Left lung (tissue), 4 donors: ENCODE measurements at regions not wholly inside any gene's neighbourhood (a gene's known extent, or its start where the extent isn't known, plus 50 kb on each side); places are given as distances from the start of the nearest gene placed in this dataset.

Experiments used
- ATAC-seq: fragments of 200-7000 bp; cut with Tn5 transposase; one replicate; pipeline ENCODE4 v1.9.1; 2020; ENCODE audit warnings: moderate library complexity
- DNase-seq, 4 donors: peaks; one replicate each; pipeline ENCODE4 v3.0.0-alpha.2; 2013 to 2020
- H3K27ac ChIP-seq, 2 donors: fragments of 200-600 bp; sonication (generic) in 1 of 2; one replicate each; pipeline versions ENCODE4 v1.5.0 to v1.8.0; 2020 to 2021
- H3K27me3 ChIP-seq, 2 donors: fragments of 200-600 bp; sonication (generic) in 1 of 2; one replicate each; pipeline versions ENCODE4 v1.5.0 to v1.8.0; 2020 to 2021
- H3K36me3 ChIP-seq, 2 donors: fragments of 200-600 bp; sonication (generic) in 1 of 2; one replicate each; pipeline versions ENCODE4 v1.5.0 to v1.8.0; 2020 to 2021
- H3K4me1 ChIP-seq, 2 donors: fragments of 200-600 bp; one replicate each; pipeline ENCODE4 v1.8.0; 2021
- H3K4me3 ChIP-seq, 2 donors: fragments of 200-600 bp; sonication (generic) in 1 of 2; one replicate each; pipeline versions ENCODE4 v1.5.0 to v1.8.0; 2020 to 2021; ENCODE audit warnings: mild to moderate bottlenecking in 1 of 2
- H3K9me3 ChIP-seq, 2 donors: fragments of 200-600 bp; sonication (generic) in 1 of 2; one replicate each; pipeline versions ENCODE4 v1.5.0 to v1.8.0; 2020 to 2021
- CTCF ChIP-seq, 2 donors: fragments of 200-600 bp; sonication (generic) in 1 of 2; IDR thresholded peaks; one replicate each; pipeline versions ENCODE4 v1.5.0 to v1.8.0; 2021; ENCODE audit warnings: antibody characterized with exemption in 2 of 2
- intact Hi-C, 2 donors: fragments of 100-400 bp; cut with DNase I; formaldehyde crosslinking; loops; one replicate each; pipeline versions ENCODE4 v1.11.2 to v1.14.2; 2022
- donor health status: DM: no; HTN: yes; CAD: no.
- donor health status: DM: no; HTN: no; CAD: no.

GRCh38 chr5:9847631-9848030 is 217.5 kb upstream of the TAS2R1 start:
- Histone ChIP-seq H3K36me3 (no peaks in the 10 kb centered on the region), H3K4me1 (no peaks in the 10 kb centered on the region), H3K4me3 (no peak overlapping the region), H3K9me3 (no peaks in the 10 kb centered on the region), H3K27ac (no peak overlapping the region), H3K27me3 (no peaks in the 10 kb centered on the region)
- ATAC-seq (no peak), DNase-seq (no peak)
- no peak for TF ChIP-seq CTCF (IDR thresholded peaks at IDR 0.05)
- intact Hi-C loops, result no loop called here

GRCh38 chr5:9845185-9845584 is 215.0 kb upstream of the TAS2R1 start:
- intact Hi-C loops, result no loop called here
- DNase-seq (no peak), ATAC-seq (no peak)
- peaks cover 0 to 15% of the 10 kb centered on the region in 2 donors for H3K9me3 ChIP-seq
- H3K4me3 ChIP-seq, result no peak overlapping the region
- H3K36me3 ChIP-seq, result no peaks in the 10 kb centered on the region
- no peak for TF ChIP-seq CTCF (IDR thresholded peaks at IDR 0.05)
- no peaks in the 10 kb centered on the region for H3K4me1 ChIP-seq
- no peaks in the 10 kb centered on the region for H3K27me3 ChIP-seq
- H3K27ac ChIP-seq, result no peak overlapping the region

GRCh38 chr5:9841516-9842170 is 211.5 kb upstream of the TAS2R1 start:
- no peak for DNase-seq
- TF ChIP-seq CTCF (IDR thresholded peaks at IDR 0.05), result no peak
- H3K27me3 ChIP-seq, result no peaks in the 10 kb centered on the region
- no peaks in the 10 kb centered on the region for H3K4me1 ChIP-seq
- H3K36me3 ChIP-seq, result no peaks in the 10 kb centered on the region
- intact Hi-C loops, result no loop called here
- no peak for ATAC-seq
- H3K4me3 ChIP-seq, result no peak overlapping the region
- peaks cover 0 to 15% of the 10 kb centered on the region in 2 donors for H3K9me3 ChIP-seq
- H3K27ac ChIP-seq, result no peak overlapping the region

- intact Hi-C loops, result no loop called here
- TF ChIP-seq CTCF (IDR thresholded peaks at IDR 0.05), result no peak
- ATAC-seq, result no peak
Observed at GRCh38 chr5:9838916-9839315, 208.8 kb upstream of the TAS2R1 start.

GRCh38 chr5:9834871-9835770 is 205.0 kb upstream of the TAS2R1 start:
- no peaks in the 10 kb centered on the region for H3K4me1 ChIP-seq
- ATAC-seq (no peak), DNase-seq (peak in 2 of 4 donors; percentile 3 to 28)
- H3K36me3 ChIP-seq, result no peaks in the 10 kb centered on the region
- no peaks in the 10 kb centered on the region for H3K27me3 ChIP-seq
- H3K4me3 ChIP-seq, result no peak overlapping the region
- no peak for TF ChIP-seq CTCF (IDR thresholded peaks at IDR 0.05)
- no peaks in the 10 kb centered on the region for H3K9me3 ChIP-seq
- no peak overlapping the region for H3K27ac ChIP-seq
- intact Hi-C loops, result no loop called here

More at GRCh38 chr5:9838916-9839315, 208.8 kb upstream of the TAS2R1 start:
- H3K4me3 ChIP-seq, result no peak overlapping the region
- DNase-seq, result no peak
- H3K4me1 ChIP-seq, result no peaks in the 10 kb centered on the region
- no peak overlapping the region for H3K27ac ChIP-seq
- H3K27me3 ChIP-seq, result no peaks in the 10 kb centered on the region
- no peaks in the 10 kb centered on the region for H3K36me3 ChIP-seq
- H3K9me3 ChIP-seq, result peaks cover 0 to 15% of the 10 kb centered on the region in 2 donors
